ENCODE measurements at regions not wholly inside any gene's neighbourhood (a gene's known extent, or its start where the extent isn't known, plus 50 kb on each side); places are given as distances from the start of the nearest gene placed in this dataset.
"Not testable (repeated sequence)": the region's sequence is repeated elsewhere in the genome, so short reads cannot be mapped to it uniquely, and the experiment has no call there.

GRCh38 chr9:95573463-95573862 is 56.7 kb upstream of the PTCH1 start:
- DNase-seq = no peak

DNA sequence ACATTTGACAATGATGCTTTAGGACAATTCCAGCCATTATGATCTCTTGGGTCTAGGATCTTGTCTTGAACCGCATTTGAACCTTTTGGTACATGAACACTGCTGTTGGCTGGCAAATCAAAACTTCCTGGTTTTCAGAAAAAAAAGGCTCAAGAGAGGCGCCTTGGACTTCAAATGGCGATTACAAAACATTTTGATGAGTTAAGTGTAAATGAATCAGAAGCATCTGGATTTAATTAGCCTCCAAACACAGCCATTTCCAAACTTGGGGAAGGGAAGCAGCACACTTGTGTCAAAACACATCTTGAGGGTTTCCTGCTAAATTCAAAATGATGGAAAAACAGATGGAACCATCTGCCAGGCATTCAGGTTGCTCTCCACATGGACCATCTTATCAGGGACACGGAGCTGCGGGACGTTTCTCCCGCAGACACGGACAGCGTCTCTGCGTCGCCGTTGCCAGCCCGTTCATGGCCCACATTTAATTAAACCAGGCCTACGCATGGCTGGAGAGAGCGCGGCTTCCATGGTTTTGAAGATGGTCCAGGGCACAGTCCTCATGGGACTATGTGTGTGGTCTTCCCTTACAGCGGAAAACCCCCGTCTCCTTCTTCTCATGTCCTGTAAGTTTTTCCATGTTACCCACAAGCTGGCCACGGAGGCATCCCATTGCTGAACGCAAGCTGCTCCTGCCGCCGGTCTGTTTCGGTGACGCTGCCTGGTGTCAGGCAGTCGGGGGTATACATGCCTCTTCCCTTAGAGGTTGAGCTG is 55.8 kb upstream of the PTCH1 start:
- DNase-seq = peak; percentile 53

- DNase-seq = peak; percentile 60
These were observed 53.9 kb upstream of the PTCH1 start for GRCh38 chr9:95570646-95571045.

DNA sequence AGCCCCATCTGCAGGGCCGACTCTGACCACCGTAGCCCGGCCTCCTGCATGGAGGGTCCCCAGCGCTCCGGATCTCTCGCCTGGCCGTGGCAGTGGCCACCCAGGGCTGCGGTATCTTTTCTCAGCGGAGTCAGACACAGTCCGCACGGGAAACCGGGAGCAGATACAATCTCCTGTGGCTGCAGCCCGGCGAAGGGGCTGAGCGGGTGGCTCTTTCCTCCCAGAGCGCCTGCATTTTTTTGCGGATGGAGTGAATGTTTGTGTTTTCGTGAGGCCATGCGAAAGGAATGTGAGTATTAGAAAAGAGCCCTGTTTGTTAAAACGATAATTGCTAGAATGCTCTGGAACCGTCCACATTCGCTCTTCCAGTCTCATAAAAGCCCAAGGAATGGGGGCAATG is 53.4 kb upstream of the PTCH1 start:
- peak; percentile 67 for DNase-seq

DNA sequence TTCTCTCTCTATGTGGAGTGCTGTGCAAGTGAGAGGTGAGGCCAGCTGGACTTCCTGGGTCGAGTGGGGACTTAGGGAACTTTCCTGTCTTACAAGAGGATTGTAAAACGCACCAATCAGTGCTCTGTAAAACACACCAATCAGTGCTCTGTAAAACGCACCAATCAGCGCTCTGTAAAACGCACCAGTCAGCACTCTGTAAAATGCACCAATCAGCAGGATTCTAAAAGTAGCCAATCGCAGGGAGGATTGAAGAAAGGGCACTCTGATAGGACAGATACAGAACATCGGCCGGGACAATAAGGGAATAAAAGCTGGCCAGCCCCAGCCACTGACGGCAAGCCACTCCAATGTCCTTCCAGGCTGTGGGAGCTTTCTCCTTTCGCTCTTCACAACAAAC is 52.0 kb upstream of the PTCH1 start:
- DNase-seq = not testable (repeated sequence)

Measured in EL (cell line).